Activated CD4-positive, alpha-beta T cell treated with anti-CD3 and anti-CD28 coated beads, Interleukin-2, amount 50 U/mL, for 1 hour (primary cell): ENCODE measurements at regions not wholly inside any gene's neighbourhood (a gene's known extent, or its start where the extent isn't known, plus 50 kb on each side); places are given as distances from the start of the nearest gene placed in this dataset.
"Not testable (repeated sequence)": the region's sequence is repeated elsewhere in the genome, so short reads cannot be mapped to it uniquely, and the experiment has no call there.

Source experiments
- DNase-seq: peaks from one replicate; pipeline ENCODE4 v3.0.0-alpha.2; 2020

GRCh38 chr22:22374163-22374562 is 129.6 kb downstream of the VPREB1 start:
- no peak for DNase-seq

DNA sequence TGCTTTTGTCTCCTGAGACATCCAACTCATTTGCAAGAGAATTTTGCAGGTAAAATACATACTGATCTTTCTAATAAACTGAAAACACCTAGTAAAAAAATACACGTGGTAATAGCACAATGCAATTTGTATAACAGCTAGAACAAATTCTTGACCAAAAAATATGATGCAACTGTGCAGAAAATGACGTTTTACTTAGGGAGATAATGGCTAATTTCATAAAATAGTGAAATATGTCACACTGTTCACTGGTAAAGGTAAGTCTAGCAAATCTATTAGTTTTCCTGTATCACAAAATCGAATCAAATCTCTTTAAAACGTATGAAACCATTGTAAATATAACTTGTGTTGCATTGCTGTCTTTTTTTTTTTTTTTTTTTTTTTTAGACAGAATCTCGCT is 130.0 kb downstream of the VPREB1 start:
- no peak for DNase-seq

DNA sequence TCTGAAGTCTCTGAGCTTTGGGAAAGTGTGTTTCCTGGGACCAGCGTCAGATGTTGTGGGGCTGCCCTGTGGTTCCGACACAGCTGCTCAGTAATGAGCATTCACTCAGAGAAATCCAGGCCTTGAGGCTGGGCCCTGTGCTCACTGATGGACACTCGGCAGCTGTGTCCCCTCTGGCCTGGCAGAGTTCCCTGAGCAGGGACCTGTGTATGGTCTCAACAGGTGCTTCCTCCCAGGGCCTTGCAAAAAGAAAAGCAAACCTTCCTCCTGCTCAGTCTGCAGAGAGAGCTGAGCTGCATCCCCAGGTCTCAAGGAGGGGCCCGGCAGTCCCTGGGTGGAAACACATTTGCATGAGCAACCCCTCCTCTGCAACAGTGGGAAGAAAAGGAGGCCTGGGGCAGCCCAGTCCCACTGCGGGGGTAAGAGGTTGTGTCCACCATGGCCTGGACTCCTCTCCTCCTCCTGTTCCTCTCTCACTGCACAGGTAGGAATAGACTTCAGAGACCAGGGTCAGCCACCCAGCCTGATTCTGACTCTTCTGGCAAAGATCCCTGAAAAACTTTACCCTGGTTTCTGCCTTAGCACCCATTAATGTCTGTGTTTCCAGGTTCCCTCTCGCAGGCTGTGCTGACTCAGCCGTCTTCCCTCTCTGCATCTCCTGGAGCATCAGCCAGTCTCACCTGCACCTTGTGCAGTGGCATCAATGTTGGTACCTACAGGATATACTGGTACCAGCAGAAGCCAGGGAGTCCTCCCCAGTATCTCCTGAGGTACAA is 131.2 kb downstream of the VPREB1 start:
- DNase-seq, result no peak

GRCh38 chr22:22376352-22376706 is 131.7 kb downstream of the VPREB1 start:
- no peak for DNase-seq

- DNase-seq, result not testable (repeated sequence)
Observed at GRCh38 chr22:22376884-22377283, 131.7 kb downstream of the ZNF280B start.

DNA sequence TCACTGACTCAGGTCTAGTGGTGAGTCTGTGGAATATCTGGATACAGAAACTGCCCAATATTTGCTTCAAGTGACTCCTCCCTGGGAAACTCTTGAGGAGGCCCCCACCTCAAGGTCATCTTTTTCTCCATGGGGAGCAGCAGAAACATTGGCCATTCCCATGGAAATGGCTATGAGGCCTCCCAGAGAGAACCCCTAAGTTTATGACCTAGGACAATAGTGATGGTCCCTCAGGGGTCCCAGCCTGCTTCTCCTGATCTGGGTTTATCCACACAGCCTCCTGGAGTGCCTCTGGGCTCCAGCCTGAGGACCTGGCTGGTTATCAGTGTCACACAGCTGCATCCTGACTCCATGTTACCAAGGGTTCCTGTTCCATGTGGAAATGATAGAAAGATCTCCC is 131.2 kb downstream of the ZNF280B start:
- no peak for DNase-seq

- DNase-seq, result no peak
Observed at GRCh38 chr22:22378446-22379415, 129.8 kb downstream of the ZNF280B start.

- no peak for DNase-seq
Observed at GRCh38 chr22:22380098-22381030, 128.2 kb downstream of the ZNF280B start.

DNA sequence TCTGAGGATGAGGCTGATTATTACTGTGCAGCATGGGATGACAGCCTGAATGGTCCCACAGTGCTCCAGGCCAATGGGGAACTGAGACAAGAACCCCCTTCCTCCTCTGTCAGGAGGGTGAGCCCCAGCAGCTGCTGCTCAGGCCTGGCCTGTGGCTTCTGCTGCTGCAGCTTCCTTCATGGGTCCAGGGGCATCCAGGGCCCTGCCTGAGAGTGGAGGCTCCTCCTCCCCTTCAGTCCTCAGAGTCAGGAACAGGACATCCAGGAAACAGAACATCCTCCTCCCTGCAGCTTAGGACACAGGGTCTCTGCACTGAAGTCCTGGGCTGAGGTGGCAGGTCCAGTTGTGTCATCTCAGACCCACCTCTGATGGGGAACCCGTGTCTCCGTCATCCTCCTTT is 127.2 kb downstream of the ZNF280B start:
- DNase-seq, result not testable (repeated sequence)

DNA sequence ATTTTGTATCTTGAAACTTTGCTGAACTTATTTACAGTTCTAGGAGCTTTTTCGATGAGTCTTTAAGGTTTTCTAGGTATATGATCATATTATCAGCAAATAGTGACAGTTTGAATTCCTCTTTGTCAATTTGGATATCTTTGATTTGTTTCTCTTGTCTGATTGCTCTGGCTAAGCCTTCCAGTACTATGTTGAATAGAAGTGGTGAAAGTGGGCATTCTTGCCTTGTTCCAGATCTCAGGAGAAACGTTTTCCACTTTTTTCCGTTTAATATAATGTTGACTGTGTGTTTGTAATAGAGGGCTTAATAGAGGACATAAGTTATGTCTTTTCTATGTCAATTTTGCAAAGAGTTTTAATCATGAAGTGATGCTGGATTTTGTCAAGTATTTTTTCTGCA is 124.3 kb downstream of the ZNF280B start:
- DNase-seq, result no peak

- no peak for DNase-seq
Observed at GRCh38 chr22:22384668-22385244, 123.8 kb downstream of the ZNF280B start.

GRCh38 chr22:22386602-22387385 is 121.7 kb downstream of the ZNF280B start:
- DNase-seq, result no peak

DNA sequence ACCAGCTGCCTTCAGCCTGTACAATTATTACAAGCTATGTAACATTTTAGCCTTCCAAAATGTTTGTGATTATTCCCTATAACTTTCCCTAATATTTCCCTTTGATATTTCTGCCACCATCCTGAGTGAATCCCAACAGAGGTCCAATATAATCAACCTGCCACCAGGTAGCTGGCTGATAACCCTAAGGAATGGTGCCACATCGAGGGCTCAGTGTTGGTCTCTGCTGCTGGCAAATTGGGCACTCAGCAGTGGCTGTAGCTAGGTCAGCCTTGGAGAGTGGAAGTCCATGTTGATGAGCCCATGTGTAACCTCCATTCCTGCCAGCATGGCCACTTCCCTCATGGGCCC is 121.2 kb downstream of the ZNF280B start:
- DNase-seq, result no peak

DNA sequence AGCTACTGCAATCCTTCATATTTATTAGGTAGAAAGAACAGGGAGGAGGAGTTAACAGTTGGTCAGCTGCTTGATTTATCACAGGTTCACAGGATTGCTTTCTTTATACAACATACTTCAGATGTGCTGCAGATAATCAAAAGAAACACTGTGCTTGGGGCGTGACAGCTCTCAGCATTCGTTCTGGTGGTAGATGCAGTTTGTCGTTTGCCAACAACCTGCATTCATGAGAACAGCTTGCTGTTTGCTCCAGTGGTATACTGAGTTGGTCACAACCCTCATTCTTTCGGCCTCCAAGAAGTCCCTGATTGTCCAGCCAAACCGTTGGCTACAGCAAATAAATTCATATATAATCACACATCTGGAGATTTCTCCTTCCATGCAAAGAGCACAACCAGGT is 120.5 kb downstream of the ZNF280B start:
- no peak for DNase-seq

GRCh38 chr22:22388494-22388893 is 120.0 kb downstream of the ZNF280B start:
- DNase-seq, result no peak

- DNase-seq, result no peak
Observed at GRCh38 chr22:22389467-22389866, 119.1 kb downstream of the ZNF280B start.

DNA sequence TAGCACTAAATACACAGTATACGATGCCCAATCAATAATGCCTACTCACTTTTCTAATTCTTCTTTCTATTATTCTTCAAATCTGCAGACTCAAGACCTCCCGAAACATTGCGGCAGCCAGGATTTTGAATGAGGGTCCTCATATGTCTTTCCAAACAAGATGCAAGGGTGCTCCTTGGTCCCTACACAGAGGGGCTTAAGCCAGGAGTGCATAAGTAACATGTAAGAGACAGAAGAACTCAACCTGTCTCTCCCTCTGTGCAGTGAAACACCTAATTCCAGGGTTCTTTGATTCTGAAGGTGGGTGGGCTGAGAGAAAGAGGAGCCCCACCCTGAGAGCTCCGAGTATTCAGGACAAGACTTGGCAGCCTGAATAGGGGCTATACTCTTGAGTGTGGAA is 117.6 kb downstream of the ZNF280B start:
- DNase-seq, result no peak

DNA sequence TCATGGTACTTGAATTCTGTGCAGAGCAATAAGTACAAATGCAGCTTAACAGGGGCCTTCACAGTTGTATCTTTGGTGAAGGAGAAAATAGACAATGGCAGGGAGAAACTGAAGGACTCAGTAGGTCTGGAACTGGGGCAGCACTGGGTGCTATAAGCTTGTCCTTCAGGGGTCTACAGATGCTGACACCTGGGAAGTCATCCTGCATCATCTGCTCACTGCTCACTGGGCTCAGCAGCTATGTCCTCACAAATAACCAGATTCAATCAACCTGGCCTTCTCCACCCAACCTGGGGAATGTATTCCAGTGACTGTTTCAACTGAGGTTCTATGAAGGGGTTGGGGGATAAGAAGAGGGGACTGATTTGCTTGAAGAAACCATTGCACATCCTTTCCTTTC is 117.0 kb downstream of the ZNF280B start:
- no peak for DNase-seq

DNA sequence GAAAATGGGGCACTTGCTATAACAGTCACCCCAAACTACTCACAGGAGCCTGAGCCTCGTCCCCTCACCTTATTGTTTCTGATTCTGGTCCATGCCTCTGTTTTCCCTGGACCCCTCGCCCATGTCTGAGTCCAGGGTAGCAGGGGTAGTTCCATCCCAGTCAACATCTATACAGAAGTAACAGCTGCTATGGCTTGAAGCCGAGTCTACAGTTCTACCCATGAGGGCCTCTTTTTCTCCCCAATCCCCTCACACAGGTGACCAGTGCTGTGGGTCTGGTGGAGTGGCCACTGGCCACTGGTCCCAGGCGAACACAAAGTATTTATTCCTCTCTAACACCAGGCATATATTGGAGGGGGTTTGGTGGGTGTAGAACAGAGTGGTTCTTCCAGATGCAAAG is 116.4 kb downstream of the ZNF280B start:
- DNase-seq, result no peak

DNA sequence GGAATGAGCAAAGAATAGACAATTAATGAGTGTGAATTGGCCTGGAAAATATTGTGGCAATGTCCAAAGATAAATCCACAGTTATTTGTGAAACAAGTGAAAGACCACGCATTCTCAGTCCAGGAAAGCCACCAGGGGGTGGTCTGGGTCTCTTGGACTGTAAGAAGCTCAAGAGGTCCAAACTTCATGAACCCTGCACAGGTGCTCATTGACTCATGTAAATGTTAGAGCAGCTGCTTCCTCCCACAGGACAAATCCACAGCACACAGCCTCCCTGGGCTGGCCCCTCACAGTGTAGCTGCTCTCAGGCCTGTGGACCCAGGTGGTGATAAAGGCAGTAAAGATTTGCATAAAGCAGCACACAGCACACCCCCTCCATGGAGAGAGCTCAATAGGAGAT is 114.0 kb downstream of the ZNF280B start:
- DNase-seq, result no peak

DNA sequence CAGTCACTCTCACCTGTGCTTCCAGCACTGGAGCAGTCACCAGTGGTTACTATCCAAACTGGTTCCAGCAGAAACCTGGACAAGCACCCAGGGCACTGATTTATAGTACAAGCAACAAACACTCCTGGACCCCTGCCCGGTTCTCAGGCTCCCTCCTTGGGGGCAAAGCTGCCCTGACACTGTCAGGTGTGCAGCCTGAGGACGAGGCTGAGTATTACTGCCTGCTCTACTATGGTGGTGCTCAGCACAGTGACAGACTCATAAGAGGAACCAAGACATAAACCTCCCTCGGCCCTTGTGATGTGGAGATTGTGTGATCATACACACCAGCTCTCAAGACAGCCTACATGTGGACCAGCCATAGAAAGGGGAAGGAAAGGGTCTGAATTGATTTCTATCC is 113.3 kb downstream of the ZNF280B start:
- no peak for DNase-seq

DNA sequence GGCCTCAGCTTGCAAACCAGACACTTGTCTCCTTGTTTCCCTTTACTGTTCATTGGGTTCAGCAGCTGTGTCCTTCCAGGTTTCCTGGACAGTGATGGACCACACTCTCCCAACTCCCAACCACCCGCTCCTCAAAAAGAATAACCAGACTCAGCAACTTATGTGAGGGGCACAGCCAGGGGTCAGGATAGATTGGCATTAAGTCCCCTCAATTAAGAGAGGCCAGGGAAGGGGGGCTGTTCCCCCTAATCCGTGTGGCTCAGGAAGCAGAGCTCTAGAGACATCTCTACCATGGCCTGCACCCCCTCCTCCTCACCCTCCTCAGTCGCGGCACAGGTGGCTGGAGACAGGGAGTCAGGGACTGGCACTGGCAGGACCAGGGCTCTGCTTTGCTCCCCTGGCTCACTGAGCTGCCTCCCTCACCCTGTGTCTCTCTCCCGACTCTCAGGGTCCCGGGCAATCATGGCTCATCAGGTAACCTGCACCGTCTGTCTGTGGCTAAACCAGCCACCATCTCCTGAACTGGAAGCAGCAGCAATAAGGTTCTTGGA is 111.7 kb downstream of the ZNF280B start:
- DNase-seq, result no peak
